Lower lobe of right lung (tissue), 2 donors: ENCODE measurements at regions not wholly inside any gene's neighbourhood (a gene's known extent, or its start where the extent isn't known, plus 50 kb on each side); places are given as distances from the start of the nearest gene placed in this dataset.

ENCODE experiments used
- ATAC-seq, 2 donors: fragments of 200-7000 bp; cut with Tn5 transposase; one replicate each; pipeline ENCODE4 v1.9.1; 2020 to 2022; ENCODE audit warnings: mild to moderate bottlenecking in 2 of 2, moderate library complexity in 2 of 2
- DNase-seq: peaks from one replicate; pipeline ENCODE4 v3.0.0-alpha.2; 2020
- H3K27ac ChIP-seq: fragments of 200-600 bp; one replicate; pipeline ENCODE4 v1.8.0; 2022
- H3K27me3 ChIP-seq: fragments of 200-600 bp; one replicate; pipeline ENCODE4 v1.8.0; 2022; ENCODE audit warnings: low read depth
- H3K36me3 ChIP-seq: fragments of 200-600 bp; one replicate; pipeline ENCODE4 v1.8.0; 2022; ENCODE audit warnings: mild to moderate bottlenecking
- H3K4me1 ChIP-seq: fragments of 200-600 bp; one replicate; pipeline ENCODE4 v1.8.0; 2022
- H3K4me3 ChIP-seq: fragments of 200-600 bp; one replicate; pipeline ENCODE4 v1.8.0; 2022; ENCODE audit warnings: mild to moderate bottlenecking
- H3K9me3 ChIP-seq: fragments of 200-600 bp; one replicate; pipeline ENCODE4 v1.8.0; 2022
- CTCF ChIP-seq: fragments of 200-600 bp; IDR thresholded peaks from one replicate; pipeline ENCODE4 v1.8.0; 2022; ENCODE audit warnings: antibody characterized with exemption, mild to moderate bottlenecking
- intact Hi-C: fragments of 100-400 bp; cut with DNase I; formaldehyde crosslinking; loops from one replicate; pipeline ENCODE4 v1.11.0; 2022
- donor health status: DM: no; HTN: yes; CAD: no; lungs with severe emphysema.

- Histone ChIP-seq H3K4me3 (no peak overlapping the region), H3K9me3 (no peaks in the 10 kb centered on the region), H3K36me3 (no peaks in the 10 kb centered on the region), H3K27ac (no peak overlapping the region), H3K27me3 (no peaks in the 10 kb centered on the region), H3K4me1 (no peaks in the 10 kb centered on the region)
- intact Hi-C loops, result no loop called here
- ATAC-seq, result no peak
- DNase-seq, result no peak
- no peak for TF ChIP-seq CTCF
Observed at GRCh38 chr9:103068753-103069152, 73.6 kb downstream of the CYLC2 start.

GRCh38 chr9:103078581-103078980 is 83.4 kb downstream of the CYLC2 start:
- Histone ChIP-seq H3K4me3 (no peak overlapping the region), H3K27ac (no peak overlapping the region), H3K9me3 (no peaks in the 10 kb centered on the region), H3K36me3 (no peaks in the 10 kb centered on the region), H3K27me3 (no peaks in the 10 kb centered on the region), H3K4me1 (no peaks in the 10 kb centered on the region)
- intact Hi-C loops, result no loop called here
- no peak for TF ChIP-seq CTCF
- ATAC-seq (no peak), DNase-seq (no peak)

- intact Hi-C loops, result no loop called here
- no peaks in the 10 kb centered on the region for H3K9me3 ChIP-seq
- ATAC-seq (no peak), DNase-seq (no peak)
- no peak overlapping the region for H3K4me3 ChIP-seq
- TF ChIP-seq CTCF, result no peak
- no peak overlapping the region for H3K27ac ChIP-seq
- H3K36me3 ChIP-seq, result no peaks in the 10 kb centered on the region
- no peaks in the 10 kb centered on the region for H3K4me1 ChIP-seq
- no peaks in the 10 kb centered on the region for H3K27me3 ChIP-seq
Observed at GRCh38 chr9:103082494-103082893, 87.4 kb downstream of the CYLC2 start.

GRCh38 chr9:103089357-103089756 is 94.2 kb downstream of the CYLC2 start:
- H3K4me3 ChIP-seq, result no peak overlapping the region
- no peak for ATAC-seq
- intact Hi-C loops, result no loop called here

GRCh38 chr9:103104101-103104500 is 109.0 kb downstream of the CYLC2 start:
- intact Hi-C loops, result no loop called here
- ATAC-seq, result no peak
- no peak for TF ChIP-seq CTCF

More at GRCh38 chr9:103089357-103089756, 94.2 kb downstream of the CYLC2 start:
- Histone ChIP-seq H3K27me3 (no peaks in the 10 kb centered on the region), H3K27ac (no peak overlapping the region), H3K4me1 (no peaks in the 10 kb centered on the region), H3K9me3 (no peaks in the 10 kb centered on the region), H3K36me3 (no peaks in the 10 kb centered on the region)
- DNase-seq, result no peak
- TF ChIP-seq CTCF, result no peak

GRCh38 chr9:103116246-103116645 is 121.1 kb downstream of the CYLC2 start:
- Histone ChIP-seq H3K4me1 (no peaks in the 10 kb centered on the region), H3K4me3 (no peak overlapping the region), H3K27ac (no peak overlapping the region), H3K36me3 (no peaks in the 10 kb centered on the region), H3K27me3 (no peaks in the 10 kb centered on the region), H3K9me3 (no peaks in the 10 kb centered on the region)
- intact Hi-C loops, result no loop called here
- no peak for TF ChIP-seq CTCF
- no peak for DNase-seq
- ATAC-seq, result no peak

More at GRCh38 chr9:103104101-103104500, 109.0 kb downstream of the CYLC2 start:
- Histone ChIP-seq H3K27ac (no peak overlapping the region), H3K9me3 (no peaks in the 10 kb centered on the region), H3K4me1 (no peaks in the 10 kb centered on the region), H3K27me3 (no peaks in the 10 kb centered on the region), H3K4me3 (no peak overlapping the region), H3K36me3 (no peaks in the 10 kb centered on the region)
- no peak for DNase-seq
